Fibroblast of villous mesenchyme (primary cell): ENCODE measurements at regions not wholly inside any gene's neighbourhood (a gene's known extent, or its start where the extent isn't known, plus 50 kb on each side); places are given as distances from the start of the nearest gene placed in this dataset.

Experiments
- DNase-seq: peaks from one replicate; pipeline ENCODE4 v3.0.0-alpha.2; 2010; ENCODE audit warnings: low read depth
- H3K4me3 ChIP-seq: 2 replicates; pipeline ENCODE4 v1.5.1; 2011; ENCODE audit warnings: low read depth, mild to moderate bottlenecking, low read length
- TF ChIP-seq, protein P1 (sequence below): IDR thresholded peaks from 2 replicates; pipeline ENCODE4 v1.5.1; 2012; ENCODE audit warnings: low read depth, mild to moderate bottlenecking, low read length; ENCODE audit not compliant: insufficient read depth

DNA sequence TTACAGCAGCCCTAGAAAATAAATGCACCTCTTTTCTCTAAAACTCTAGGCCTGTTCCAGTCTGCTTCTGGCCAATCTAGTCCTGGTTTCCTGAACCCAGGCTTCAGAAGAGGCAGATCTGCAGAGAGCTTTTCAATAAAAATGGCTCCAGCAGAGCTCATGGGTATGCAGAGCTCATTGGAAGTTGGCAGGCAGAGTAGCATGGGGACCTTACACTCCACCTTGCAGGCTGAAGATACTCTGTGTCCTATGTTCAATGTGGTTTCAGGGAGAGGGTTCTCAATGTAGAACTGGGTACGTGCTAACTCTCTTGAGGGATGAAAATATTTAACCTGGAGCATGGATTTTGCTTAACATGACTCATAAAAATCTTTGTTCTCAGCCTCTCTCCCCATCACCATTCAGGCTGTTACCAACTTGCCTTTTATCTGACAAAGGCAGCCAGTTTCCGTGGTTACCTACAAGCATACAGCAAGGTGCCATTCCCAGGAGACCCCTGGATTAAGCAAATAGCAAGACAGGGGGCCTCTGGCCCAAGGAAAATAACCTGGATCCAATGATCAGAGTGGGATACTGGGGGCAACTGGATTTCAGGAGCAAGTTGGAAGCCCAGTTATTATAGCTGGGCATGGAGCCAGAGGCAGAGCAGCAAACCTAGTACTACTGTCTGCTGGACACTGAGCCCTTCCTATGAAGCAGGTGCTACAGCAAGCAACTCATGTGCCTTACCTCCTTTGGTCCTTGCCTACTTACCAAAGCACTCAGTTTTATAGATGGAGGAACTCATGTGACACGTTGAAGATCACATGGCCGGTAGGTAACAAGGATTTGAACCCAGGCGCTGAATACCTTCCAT is 98.2 kb upstream of the DHX40 start:
- DNase-seq: no peak
- no peak overlapping the region for H3K4me3 ChIP-seq
- TF ChIP-seq, protein P1, sequence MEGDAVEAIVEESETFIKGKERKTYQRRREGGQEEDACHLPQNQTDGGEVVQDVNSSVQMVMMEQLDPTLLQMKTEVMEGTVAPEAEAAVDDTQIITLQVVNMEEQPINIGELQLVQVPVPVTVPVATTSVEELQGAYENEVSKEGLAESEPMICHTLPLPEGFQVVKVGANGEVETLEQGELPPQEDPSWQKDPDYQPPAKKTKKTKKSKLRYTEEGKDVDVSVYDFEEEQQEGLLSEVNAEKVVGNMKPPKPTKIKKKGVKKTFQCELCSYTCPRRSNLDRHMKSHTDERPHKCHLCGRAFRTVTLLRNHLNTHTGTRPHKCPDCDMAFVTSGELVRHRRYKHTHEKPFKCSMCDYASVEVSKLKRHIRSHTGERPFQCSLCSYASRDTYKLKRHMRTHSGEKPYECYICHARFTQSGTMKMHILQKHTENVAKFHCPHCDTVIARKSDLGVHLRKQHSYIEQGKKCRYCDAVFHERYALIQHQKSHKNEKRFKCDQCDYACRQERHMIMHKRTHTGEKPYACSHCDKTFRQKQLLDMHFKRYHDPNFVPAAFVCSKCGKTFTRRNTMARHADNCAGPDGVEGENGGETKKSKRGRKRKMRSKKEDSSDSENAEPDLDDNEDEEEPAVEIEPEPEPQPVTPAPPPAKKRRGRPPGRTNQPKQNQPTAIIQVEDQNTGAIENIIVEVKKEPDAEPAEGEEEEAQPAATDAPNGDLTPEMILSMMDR: no peak

DNA sequence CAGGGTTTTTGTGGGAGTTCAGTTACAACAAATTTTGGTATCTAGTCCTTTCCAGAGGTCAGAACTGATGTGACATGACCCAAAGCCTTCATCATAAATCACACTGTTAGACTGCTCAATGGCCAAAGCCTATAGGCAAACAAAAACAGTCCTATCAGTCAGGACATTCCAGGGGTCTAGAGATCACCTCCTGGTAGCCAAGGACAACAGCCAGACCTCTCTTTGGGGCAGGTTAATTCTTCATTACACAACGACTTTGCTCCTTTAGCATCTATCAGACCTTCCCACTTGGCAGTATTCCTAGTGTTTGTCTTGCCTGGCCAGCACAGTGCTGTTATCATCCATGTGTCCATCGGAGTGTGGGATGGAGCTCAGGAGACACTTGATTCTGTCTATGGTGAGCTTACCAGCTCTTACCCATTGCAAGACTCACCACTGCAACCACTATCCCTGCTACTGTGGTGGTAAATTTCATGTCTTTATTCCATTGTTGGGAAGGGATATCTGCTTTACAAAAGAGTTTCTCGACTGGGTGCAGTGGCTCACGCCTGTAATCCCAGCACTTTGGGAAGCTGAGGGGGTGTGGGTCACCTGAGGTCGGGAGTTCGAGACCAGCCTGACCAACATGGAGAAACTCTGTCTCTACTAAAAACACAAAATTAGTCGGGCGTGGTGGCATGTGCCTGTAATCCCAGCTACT is 95.5 kb upstream of the DHX40 start:
- H3K4me3 ChIP-seq: no peak overlapping the region
- TF ChIP-seq, protein P1: no peak
- no peak for DNase-seq

GRCh38 chr17:59470624-59471297 is 94.6 kb upstream of the DHX40 start:
- DNase-seq: no peak
- TF ChIP-seq, protein P1: no peak
- no peak overlapping the region for H3K4me3 ChIP-seq

DNA sequence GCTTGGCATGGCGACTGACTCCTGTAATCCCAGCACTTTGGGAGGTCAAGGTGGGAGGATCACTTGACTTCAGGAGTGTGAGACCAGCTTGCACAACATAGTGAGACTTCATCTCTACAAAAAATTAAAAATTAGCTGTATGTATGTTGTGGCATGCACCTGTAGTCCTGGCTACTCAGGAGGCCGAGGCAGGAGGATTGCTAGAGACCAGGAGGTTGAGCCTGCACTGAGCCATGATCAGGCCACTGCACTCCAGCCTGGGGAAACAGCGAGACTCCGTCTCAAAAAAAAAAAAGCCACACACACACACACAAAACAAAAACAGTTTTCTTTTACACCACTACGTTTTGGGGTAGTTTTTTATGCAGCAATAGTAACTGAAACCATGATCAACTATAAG is 89.0 kb upstream of the DHX40 start:
- TF ChIP-seq, protein P1: no peak
- no peak overlapping the region for H3K4me3 ChIP-seq
- no peak for DNase-seq

DNA sequence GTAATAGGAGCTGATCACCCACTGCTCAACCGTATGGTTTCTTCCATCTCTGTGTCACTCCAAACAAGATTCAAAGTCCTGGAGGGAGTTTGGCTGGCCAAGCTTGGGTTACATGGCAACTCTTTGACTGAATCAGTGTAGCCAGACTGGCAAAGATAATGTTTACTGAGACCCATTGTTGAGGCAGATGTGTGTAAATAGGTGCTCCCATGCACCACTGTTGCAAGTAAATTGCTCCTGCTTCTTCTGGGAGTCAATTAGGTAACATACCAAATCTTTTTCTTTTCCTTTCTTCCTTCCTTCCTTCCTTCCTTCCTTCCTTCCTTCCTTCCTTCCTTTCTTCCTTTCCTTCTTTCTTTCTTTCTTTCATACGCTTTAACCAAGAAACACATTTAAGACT is 86.3 kb upstream of the DHX40 start:
- TF ChIP-seq, protein P1: no peak
- H3K4me3 ChIP-seq: no peak overlapping the region
- DNase-seq: no peak

DNA sequence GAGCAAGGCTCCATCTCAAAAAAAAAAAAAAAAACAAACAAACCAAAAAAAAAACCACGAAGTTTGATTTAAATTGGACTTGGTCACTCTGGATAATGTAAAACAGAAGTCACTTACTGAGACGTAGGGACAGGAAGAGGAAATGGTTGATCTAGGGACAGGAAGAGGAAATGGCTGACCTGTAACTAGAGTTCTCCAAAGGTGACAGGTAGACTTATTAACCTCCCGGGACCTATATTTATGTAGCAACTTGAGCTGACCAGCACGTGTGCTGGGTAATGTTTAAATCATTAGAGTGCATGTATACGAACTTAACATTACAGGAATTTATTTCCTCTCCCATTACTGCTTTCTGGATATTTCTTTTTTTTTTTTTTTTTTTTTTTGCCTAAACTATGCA is 81.5 kb upstream of the DHX40 start:
- TF ChIP-seq, protein P1: no peak
- H3K4me3 ChIP-seq: no peak overlapping the region
- DNase-seq: no peak
